Neural progenitor cell (in vitro differentiated cells): ENCODE measurements at regions not wholly inside any gene's neighbourhood (a gene's known extent, or its start where the extent isn't known, plus 50 kb on each side); places are given as distances from the start of the nearest gene placed in this dataset.

ENCODE experiments used
- EZH2 ChIP-seq: fragments of 200-600 bp; sonication (generic); IDR thresholded peaks from 2 replicates; pipeline ENCODE4 v1.6.1; 2017; ENCODE audit warnings: antibody characterized with exemption, mild to moderate bottlenecking, moderate library complexity
- TF ChIP-seq, protein P1 (sequence below): fragments of 200-600 bp; sonication (generic); IDR thresholded peaks from 2 replicates; pipeline ENCODE4 v1.5.1; 2017; ENCODE audit warnings: antibody characterized with exemption, mild to moderate bottlenecking

- TF ChIP-seq, protein P1, sequence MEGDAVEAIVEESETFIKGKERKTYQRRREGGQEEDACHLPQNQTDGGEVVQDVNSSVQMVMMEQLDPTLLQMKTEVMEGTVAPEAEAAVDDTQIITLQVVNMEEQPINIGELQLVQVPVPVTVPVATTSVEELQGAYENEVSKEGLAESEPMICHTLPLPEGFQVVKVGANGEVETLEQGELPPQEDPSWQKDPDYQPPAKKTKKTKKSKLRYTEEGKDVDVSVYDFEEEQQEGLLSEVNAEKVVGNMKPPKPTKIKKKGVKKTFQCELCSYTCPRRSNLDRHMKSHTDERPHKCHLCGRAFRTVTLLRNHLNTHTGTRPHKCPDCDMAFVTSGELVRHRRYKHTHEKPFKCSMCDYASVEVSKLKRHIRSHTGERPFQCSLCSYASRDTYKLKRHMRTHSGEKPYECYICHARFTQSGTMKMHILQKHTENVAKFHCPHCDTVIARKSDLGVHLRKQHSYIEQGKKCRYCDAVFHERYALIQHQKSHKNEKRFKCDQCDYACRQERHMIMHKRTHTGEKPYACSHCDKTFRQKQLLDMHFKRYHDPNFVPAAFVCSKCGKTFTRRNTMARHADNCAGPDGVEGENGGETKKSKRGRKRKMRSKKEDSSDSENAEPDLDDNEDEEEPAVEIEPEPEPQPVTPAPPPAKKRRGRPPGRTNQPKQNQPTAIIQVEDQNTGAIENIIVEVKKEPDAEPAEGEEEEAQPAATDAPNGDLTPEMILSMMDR, result no peak
- TF ChIP-seq EZH2, result no peak
Observed at GRCh38 chr6:22095836-22096235, 201.0 kb downstream of the PRL start.
